ENCODE measurements at regions not wholly inside any gene's neighbourhood (a gene's known extent, or its start where the extent isn't known, plus 50 kb on each side); places are given as distances from the start of the nearest gene placed in this dataset.

DNA sequence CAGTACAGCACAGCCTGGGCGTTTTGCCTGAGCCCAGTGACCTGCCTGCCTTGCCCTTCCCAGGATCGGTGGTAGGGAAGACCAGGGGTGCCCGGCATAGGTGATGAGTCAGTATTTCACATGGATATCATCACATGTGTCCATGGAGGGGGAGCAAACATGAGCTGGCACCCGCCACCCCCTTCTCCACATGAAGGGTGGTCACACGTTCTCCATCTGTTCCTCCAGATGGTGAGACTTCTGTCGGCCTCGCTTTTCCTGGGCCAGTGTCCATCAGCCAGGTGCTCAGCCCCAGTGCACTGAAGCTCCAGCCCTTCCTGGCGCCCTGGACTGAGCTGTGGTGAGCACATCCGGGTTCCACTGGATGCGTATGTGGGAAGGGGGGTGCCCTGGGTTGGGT is 208.4 kb downstream of the UBE3A start:
- TF ChIP-seq, protein P1, sequence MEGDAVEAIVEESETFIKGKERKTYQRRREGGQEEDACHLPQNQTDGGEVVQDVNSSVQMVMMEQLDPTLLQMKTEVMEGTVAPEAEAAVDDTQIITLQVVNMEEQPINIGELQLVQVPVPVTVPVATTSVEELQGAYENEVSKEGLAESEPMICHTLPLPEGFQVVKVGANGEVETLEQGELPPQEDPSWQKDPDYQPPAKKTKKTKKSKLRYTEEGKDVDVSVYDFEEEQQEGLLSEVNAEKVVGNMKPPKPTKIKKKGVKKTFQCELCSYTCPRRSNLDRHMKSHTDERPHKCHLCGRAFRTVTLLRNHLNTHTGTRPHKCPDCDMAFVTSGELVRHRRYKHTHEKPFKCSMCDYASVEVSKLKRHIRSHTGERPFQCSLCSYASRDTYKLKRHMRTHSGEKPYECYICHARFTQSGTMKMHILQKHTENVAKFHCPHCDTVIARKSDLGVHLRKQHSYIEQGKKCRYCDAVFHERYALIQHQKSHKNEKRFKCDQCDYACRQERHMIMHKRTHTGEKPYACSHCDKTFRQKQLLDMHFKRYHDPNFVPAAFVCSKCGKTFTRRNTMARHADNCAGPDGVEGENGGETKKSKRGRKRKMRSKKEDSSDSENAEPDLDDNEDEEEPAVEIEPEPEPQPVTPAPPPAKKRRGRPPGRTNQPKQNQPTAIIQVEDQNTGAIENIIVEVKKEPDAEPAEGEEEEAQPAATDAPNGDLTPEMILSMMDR (IDR thresholded peaks at IDR 0.05) = no peak
- no peak for TF ChIP-seq POLR2A (IDR thresholded peaks at IDR 0.05)

Measured in right lobe of liver (tissue), 4 donors.